ENCODE measurements at regions not wholly inside any gene's neighbourhood (a gene's known extent, or its start where the extent isn't known, plus 50 kb on each side); places are given as distances from the start of the nearest gene placed in this dataset.

- Histone ChIP-seq H3K9me1 (ENCODE audit: insufficient read depth, low read length) (no peaks in the 10 kb centered on the region), H2BK120ac (ENCODE audit: low read depth, low read length) (no peak overlapping the region), H3K27ac (ENCODE audit: insufficient read depth, low read length) (no peak overlapping the region), H4K91ac (ENCODE audit: insufficient read depth, low read depth, low read length) (no peak overlapping the region), H3K27me3 (ENCODE audit: control insufficient read depth, insufficient read depth, low read length) (no peaks in the 10 kb centered on the region), H2AK5ac (ENCODE audit: low read depth, low read length) (no peak overlapping the region), H3K56ac (ENCODE audit: extremely low read depth, insufficient read depth, low read length) (no peak overlapping the region), H3K36me3 (ENCODE audit: control insufficient read depth, insufficient read depth, low read length) (no peaks in the 10 kb centered on the region), H3K4me1 (ENCODE audit: control insufficient read depth, insufficient read depth, low read length) (no peaks in the 10 kb centered on the region), H3K9ac (ENCODE audit: low read depth, low read length) (no peak overlapping the region), H3K4me3 (ENCODE audit: insufficient read depth, low read depth, low read length) (no peak overlapping the region), H3K4me2 (ENCODE audit: low read depth, low read length) (no peak overlapping the region), H2BK15ac (ENCODE audit: low read depth, low read length) (no peak overlapping the region), H3K14ac (replicated peaks; ENCODE audit: low read depth, low read length) (no peak overlapping the region), H2AFZ (replicated peaks; ENCODE audit: low read length, poor library complexity) (no peak overlapping the region), H4K8ac (ENCODE audit: low read depth in 2 of 2, low read length in 2 of 2) (no peak overlapping the region), H3K9me3 (ENCODE audit: control insufficient read depth, insufficient read depth, low read length) (no peaks in the 10 kb centered on the region), H4K20me1 (ENCODE audit: insufficient read depth, low read length) (no peaks in the 10 kb centered on the region), H4K5ac (ENCODE audit: low read depth, low read length) (no peak overlapping the region), H2AK9ac (replicated peaks; ENCODE audit: low read depth, low read length, poor library complexity) (no peak overlapping the region), H2BK5ac (ENCODE audit: low read depth, low read length, poor library complexity, severe bottlenecking) (no peak overlapping the region), H2BK20ac (ENCODE audit: low read depth, low read length) (no peak overlapping the region), H3K79me1 (ENCODE audit: low read depth in 1 of 2, low read length in 2 of 2) (no peaks in the 10 kb centered on the region), H3K18ac (ENCODE audit: low read depth, low read length) (no peak overlapping the region), H3K4ac (ENCODE audit: low read depth, low read length) (no peak overlapping the region), H3K23ac (ENCODE audit: low read depth, low read length) (no peak overlapping the region)
- no peak for TF ChIP-seq MAFK (IDR thresholded peaks at IDR 0.05; ENCODE audit: low read depth, low read length)
- no peak for TF ChIP-seq NFE2L2 (IDR thresholded peaks at IDR 0.05; ENCODE audit: low read depth, low read length)
- TF ChIP-seq POLR2A (IDR thresholded peaks at IDR 0.05; ENCODE audit: low read depth, low read length) = no peak
- no peak for TF ChIP-seq FOS (IDR thresholded peaks at IDR 0.05; ENCODE audit: low read depth, low read length)
- no peak for TF ChIP-seq RFX5 (IDR thresholded peaks at IDR 0.05; ENCODE audit: low read depth, low read length)
- TF ChIP-seq BHLHE40 (IDR thresholded peaks at IDR 0.05; ENCODE audit: low read depth, low read length) = no peak
- TF ChIP-seq CHD1 (IDR thresholded peaks at IDR 0.05; ENCODE audit: low read depth, low read length) = no peak
- ChIA-PET POLR2A (ENCODE audit: unreplicated experiment) (no interaction called here), CTCF (no interaction called here)
- no TSS peak for BruUV-seq (replicated peaks)
- DNase-seq = no peak
- dilution Hi-C loops (cut with HindIII; ENCODE audit: low sequenced_read_pairs, unreplicated experiment) (no loop called here), in situ Hi-C loops (cut with MboI; ENCODE audit: low sequenced_read_pairs) (loop anchor here (10.0 kb wide), 1 partner anchor 205 kb away; no protein-coding TSS in a partner anchor), intact Hi-C loops (cut with micrococcal nuclease) (loop anchor here (1.0 to 10.0 kb wide), 2 partner anchors 36 to 575 kb away; no protein-coding TSS in a partner anchor)
- WGBS, 2 experiments (ENCODE audit: extremely low coverage in 2 of 2, insufficient read length in 1 of 2) = no CpG with 5 or more reads among the region's 1 CpG
- ATAC-seq (ENCODE audit: low read depth) = no peak
Observed at GRCh38 chr18:34329840-34330239, 105.1 kb upstream of the NOL4 start.
